BLaER1 (cell line): ENCODE measurements at regions not wholly inside any gene's neighbourhood (a gene's known extent, or its start where the extent isn't known, plus 50 kb on each side); places are given as distances from the start of the nearest gene placed in this dataset.

Source experiments
- H3K27ac ChIP-seq: shearing (Covaris generic); formaldehyde crosslinking; 2 replicates; pipeline ENCODE4 v1.8.1; 2022
- H3K27me3 ChIP-seq: shearing (Covaris generic); formaldehyde crosslinking; 2 replicates; pipeline ENCODE4 v1.8.1; 2022
- H3K36me3 ChIP-seq: shearing (Covaris generic); formaldehyde crosslinking; 2 replicates; pipeline ENCODE4 v1.8.1; 2022
- H3K4me1 ChIP-seq: shearing (Covaris generic); formaldehyde crosslinking; 2 replicates; pipeline ENCODE4 v1.8.1; 2022
- H3K4me2 ChIP-seq: shearing (Covaris generic); formaldehyde crosslinking; 2 replicates; pipeline ENCODE4 v1.8.1; 2022
- H3K4me3 ChIP-seq: shearing (Covaris generic); formaldehyde crosslinking; 2 replicates; pipeline ENCODE4 v1.8.1; 2022
- H3K9ac ChIP-seq: shearing (Covaris generic); formaldehyde crosslinking; 2 replicates; pipeline ENCODE4 v1.8.1; 2022
- H3K9me3 ChIP-seq: shearing (Covaris generic); formaldehyde crosslinking; 2 replicates; pipeline ENCODE4 v1.8.1; 2022
- H4K20me1 ChIP-seq: shearing (Covaris generic); formaldehyde crosslinking; 2 replicates; pipeline ENCODE4 v1.8.1; 2022
- Cebpa-rat ChIP-seq: shearing (Covaris generic); IDR thresholded peaks from 2 replicates; pipeline ENCODE4 v1.8.1; 2022

DNA sequence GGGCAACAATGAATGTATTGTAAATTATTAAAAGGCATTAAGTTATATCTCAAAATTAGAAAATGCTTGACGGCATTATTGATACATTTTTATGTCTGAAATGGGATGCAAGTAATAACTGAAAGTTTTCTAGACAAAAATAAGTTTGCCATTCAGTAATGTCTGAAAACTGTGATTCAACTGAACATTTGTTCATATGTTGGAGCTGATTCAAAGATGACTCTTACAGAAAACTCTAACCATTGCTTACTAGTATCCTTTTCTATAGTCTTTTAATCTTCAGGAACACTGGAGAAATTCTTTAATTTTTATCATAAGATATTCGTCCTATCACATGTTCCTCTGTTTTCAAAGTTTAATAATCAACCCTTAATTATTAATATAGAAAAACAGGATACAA lies 71.1 kb upstream of the TFEC start:
- no peak for TF ChIP-seq Cebpa-rat
- H4K20me1 ChIP-seq = no peaks in the 10 kb centered on the region
- H3K4me2 ChIP-seq = no peak overlapping the region

DNA sequence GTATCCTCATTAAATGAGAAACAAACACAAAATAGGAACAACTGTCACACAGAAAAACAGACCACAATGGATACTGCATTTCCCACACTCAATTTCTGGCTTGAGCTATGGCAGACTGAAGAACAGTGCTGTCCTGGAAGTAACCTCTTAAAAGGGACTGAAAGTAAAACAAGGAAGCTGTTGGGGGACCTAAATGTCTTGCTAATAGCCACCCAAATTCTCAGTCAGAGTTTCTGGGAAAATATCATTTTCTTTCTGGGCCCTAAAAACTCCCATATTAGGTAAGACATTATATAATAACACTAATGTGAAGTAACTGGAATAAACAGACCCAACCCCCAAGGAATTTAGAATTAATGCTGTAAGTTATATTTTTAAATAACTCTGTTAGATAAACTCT lies 80.9 kb upstream of the TFEC start:
- Histone ChIP-seq H3K9ac (no peak overlapping the region), H3K36me3 (no peaks in the 10 kb centered on the region), H3K4me1 (no peaks in the 10 kb centered on the region), H3K27me3 (no peaks in the 10 kb centered on the region), H4K20me1 (no peaks in the 10 kb centered on the region), H3K4me3 (no peak overlapping the region), H3K9me3 (no peaks in the 10 kb centered on the region), H3K27ac (no peak overlapping the region), H3K4me2 (no peak overlapping the region)
- no peak for TF ChIP-seq Cebpa-rat

More for the DNA sequence above, 71.1 kb upstream of the TFEC start:
- Histone ChIP-seq H3K4me3 (no peak overlapping the region), H3K4me1 (no peaks in the 10 kb centered on the region), H3K27ac (no peak overlapping the region), H3K9ac (no peak overlapping the region), H3K27me3 (no peaks in the 10 kb centered on the region), H3K9me3 (no peaks in the 10 kb centered on the region), H3K36me3 (no peaks in the 10 kb centered on the region)

DNA sequence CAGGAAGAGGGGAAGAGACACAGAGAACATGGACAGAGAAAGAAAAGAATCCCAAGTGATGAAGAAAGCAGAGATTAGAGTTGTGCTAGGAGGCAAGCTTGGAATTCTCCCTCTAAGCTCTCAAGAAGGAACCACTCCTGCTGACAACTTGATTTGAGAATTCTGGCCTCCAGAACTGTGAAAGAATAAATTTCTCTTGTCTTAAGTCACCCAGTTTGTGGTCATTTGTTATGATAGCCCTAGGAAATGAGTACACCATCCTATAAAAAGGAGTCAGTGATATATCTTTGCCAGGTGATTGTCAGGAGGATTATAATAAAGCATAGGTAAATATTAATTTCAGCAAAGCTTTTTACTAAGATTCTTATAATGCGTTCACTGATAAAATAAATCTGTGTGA lies 82.7 kb upstream of the TFEC start:
- Histone ChIP-seq H3K27me3 (no peaks in the 10 kb centered on the region), H3K27ac (no peak overlapping the region), H3K9ac (no peak overlapping the region), H3K4me1 (no peaks in the 10 kb centered on the region), H3K9me3 (no peaks in the 10 kb centered on the region), H3K4me2 (no peak overlapping the region), H3K36me3 (no peaks in the 10 kb centered on the region), H3K4me3 (no peak overlapping the region), H4K20me1 (no peaks in the 10 kb centered on the region)
- no peak for TF ChIP-seq Cebpa-rat

DNA sequence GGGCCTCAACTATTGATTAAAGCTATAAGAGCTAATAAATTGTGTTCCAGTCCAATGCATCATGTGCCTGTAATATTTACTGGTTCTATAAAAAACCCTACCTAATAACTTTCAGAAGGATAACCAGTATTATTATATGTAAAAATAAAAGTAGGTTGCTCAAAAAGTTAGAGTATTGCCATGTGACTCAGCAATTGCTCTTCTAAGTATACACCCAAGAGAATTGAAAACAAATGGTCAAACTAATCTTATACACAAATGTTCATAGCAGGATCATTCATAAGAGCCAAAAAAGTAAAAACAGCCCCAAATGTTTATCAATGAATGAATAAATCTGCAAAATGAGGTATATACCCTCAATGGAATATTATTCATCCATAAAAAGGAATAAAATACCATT lies 89.5 kb upstream of the TES start:
- no peak overlapping the region for H3K27ac ChIP-seq
- H3K27me3 ChIP-seq = no peaks in the 10 kb centered on the region
- no peak overlapping the region for H3K4me3 ChIP-seq
- H3K9ac ChIP-seq = no peak overlapping the region
- no peaks in the 10 kb centered on the region for H3K36me3 ChIP-seq
- TF ChIP-seq Cebpa-rat = no peak
- no peaks in the 10 kb centered on the region for H3K4me1 ChIP-seq
- no peaks in the 10 kb centered on the region for H4K20me1 ChIP-seq
- no peaks in the 10 kb centered on the region for H3K9me3 ChIP-seq
- no peak overlapping the region for H3K4me2 ChIP-seq

DNA sequence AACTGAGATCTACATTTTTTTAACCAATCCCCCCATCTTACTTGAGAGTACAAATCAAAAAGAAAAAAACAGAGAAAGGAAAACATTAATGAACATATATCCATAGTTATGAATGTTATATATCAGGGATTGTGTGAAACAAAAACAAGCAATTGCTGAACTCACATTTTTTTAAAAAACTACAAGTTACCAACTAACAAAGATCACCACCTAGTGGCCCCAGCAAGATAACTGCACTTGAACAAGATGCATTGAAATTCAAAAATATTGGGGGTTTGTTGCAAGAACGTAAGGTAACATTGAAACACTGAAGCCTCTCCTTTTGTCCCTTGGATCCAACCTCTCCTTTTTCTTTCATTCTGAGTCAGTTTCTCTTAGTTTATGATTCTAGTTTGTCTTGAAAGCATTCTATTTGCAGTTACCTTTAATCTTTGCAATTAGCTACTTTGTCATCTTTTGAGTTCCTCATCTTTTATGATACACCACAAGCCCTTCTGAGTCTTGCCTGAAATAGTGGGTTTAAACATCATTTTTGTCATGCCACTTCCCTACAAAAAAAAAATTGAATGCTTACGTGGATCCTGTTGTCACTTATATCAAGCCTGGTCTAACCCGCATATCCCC lies 87.3 kb upstream of the TES start:
- no peak overlapping the region for H3K4me3 ChIP-seq
- H3K4me1 ChIP-seq = no peaks in the 10 kb centered on the region
- H4K20me1 ChIP-seq = no peaks in the 10 kb centered on the region
- H3K27me3 ChIP-seq = no peaks in the 10 kb centered on the region
- H3K27ac ChIP-seq = no peak overlapping the region
- H3K36me3 ChIP-seq = no peaks in the 10 kb centered on the region
- peaks cover 14% of the 10 kb centered on the region for H3K9me3 ChIP-seq
- no peak overlapping the region for H3K9ac ChIP-seq
- no peak overlapping the region for H3K4me2 ChIP-seq
- no peak for TF ChIP-seq Cebpa-rat

DNA sequence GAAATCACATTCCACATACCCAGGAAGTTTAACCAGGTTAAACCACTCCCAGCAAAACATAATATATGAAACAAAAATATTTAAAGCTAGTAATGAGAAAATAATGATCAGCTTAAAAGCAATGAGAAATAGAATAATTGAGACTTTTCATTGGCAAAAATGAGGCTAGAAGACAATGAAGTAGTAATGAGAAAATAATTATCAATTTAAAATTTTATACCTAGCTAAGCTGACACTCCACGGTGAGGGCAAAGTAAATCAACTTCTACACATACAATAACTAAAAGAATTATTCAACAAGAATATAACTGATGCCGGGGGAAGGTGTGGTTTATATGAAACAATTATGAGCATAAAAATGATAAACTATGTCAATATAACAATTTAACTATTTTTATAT lies 82.2 kb upstream of the TES start:
- Histone ChIP-seq H3K9ac (no peak overlapping the region), H4K20me1 (no peaks in the 10 kb centered on the region), H3K27me3 (no peaks in the 10 kb centered on the region), H3K36me3 (no peaks in the 10 kb centered on the region), H3K4me1 (no peaks in the 10 kb centered on the region), H3K4me2 (no peak overlapping the region), H3K27ac (no peak overlapping the region), H3K4me3 (no peak overlapping the region), H3K9me3 (peaks cover 17% of the 10 kb centered on the region)
- no peak for TF ChIP-seq Cebpa-rat

DNA sequence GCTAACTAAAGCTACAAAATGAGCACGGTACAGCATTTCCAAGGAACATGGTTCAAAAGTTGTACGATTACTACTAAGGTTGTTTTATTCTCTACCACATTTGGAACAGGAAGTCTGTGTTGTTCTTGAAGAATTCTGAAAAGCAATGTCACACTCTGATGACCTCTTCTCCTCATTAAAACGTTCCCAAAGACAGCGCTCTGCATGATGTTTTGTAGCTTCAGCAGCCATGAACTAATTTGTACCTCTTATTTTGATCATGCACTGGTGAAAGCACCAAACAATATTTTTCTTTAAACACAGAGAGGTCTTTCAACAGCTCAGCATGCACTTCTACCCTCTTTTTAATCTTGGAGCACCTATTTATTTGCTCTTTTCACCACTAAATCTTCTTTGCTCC lies 75.0 kb upstream of the TES start:
- no peak for TF ChIP-seq Cebpa-rat
- Histone ChIP-seq H3K9ac (no peak overlapping the region), H3K4me3 (no peak overlapping the region), H3K27me3 (no peaks in the 10 kb centered on the region), H3K4me2 (peak overlapping the region; percentile 21; the same call in 1 of the 2 replicates), H3K4me1 (peaks cover 17% of the 10 kb centered on the region), H3K27ac (no peak overlapping the region), H3K36me3 (no peaks in the 10 kb centered on the region), H4K20me1 (no peaks in the 10 kb centered on the region), H3K9me3 (no peaks in the 10 kb centered on the region)

DNA sequence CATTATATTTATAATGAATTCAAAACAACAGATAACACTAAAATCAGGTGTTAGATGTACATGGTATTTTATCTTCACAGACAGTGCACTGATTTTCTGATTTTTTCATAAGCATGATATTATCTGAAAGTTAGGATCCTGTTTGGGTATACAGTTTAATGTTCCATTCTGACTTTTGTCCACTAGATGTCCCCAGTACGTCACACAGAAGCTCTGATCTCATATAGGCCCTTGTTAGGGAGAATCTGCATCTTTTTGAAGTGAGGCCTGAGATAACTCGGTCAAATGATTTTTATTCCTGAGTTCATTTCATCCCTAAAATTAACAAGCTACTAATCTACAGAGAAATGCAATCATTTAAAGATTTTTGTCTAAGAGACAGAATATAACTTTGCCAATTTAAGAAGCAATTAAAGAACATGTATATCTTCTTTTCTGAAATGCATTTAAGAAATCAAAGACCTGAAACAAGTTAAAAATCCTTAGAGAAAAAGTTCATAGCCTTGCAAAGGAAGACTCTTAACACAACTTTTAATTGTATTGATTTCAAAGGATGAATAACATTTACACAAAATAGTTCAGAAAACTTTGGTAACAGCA lies 72.0 kb upstream of the TES start:
- Histone ChIP-seq H3K9ac (no peak overlapping the region), H3K4me2 (no peak overlapping the region), H4K20me1 (no peaks in the 10 kb centered on the region), H3K4me1 (peaks cover 33% of the 10 kb centered on the region), H3K36me3 (no peaks in the 10 kb centered on the region), H3K4me3 (no peak overlapping the region), H3K9me3 (no peaks in the 10 kb centered on the region; the same call in 1 of the 2 replicates), H3K27me3 (no peaks in the 10 kb centered on the region), H3K27ac (no peak overlapping the region)
- no peak for TF ChIP-seq Cebpa-rat

DNA sequence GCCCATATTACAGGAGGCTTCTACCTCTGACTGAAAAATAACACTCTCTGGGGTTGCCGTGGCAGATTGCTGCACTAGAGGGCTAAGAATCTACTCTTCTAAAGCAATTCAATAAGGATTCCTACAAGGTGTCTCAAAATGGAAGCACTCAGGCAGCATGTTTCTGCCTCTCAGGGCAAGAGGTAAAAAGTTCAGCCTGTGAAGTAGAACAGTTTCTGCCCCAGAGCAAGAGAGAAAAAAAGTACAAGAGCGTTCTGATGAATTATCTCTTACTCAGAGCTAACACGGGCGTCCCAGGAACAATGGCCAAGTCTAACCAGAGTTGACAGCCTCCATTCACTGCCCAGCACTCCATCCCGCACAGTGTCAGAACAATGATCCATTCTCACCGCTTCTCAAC lies 71.3 kb upstream of the TES start:
- H3K36me3 ChIP-seq = no peaks in the 10 kb centered on the region
- peak overlapping the region; percentile 13; the same call in 1 of the 2 replicates for H3K27ac ChIP-seq
- H3K4me1 ChIP-seq = peaks cover 40% of the 10 kb centered on the region
- H3K4me2 ChIP-seq = no peak overlapping the region
- peak overlapping the region; percentile 19; the same call in 1 of the 2 replicates for H3K9ac ChIP-seq
- H3K9me3 ChIP-seq = no peaks in the 10 kb centered on the region; the same call in 1 of the 2 replicates
- H3K4me3 ChIP-seq = no peak overlapping the region
- TF ChIP-seq Cebpa-rat = no peak
- no peaks in the 10 kb centered on the region for H3K27me3 ChIP-seq
- no peaks in the 10 kb centered on the region for H4K20me1 ChIP-seq

DNA sequence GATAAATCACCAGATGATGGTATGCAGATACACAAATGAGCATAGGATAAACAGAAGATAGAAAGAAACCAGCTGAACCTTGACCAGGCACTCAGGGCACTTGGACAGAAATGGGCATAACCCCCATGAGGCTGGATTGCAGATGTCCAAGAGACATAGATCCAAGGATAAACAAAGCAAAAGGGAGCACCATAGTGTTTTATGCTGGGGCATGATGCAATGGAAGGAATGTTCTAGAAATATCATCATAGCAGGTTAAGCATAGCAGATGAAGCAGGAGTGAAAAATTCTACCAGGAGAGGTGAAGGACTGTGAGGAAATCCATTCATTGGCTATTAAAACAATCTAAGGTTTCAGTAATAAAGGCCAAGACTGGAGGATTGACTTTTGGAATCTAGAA lies 70.5 kb upstream of the TES start:
- Histone ChIP-seq H3K27ac (no peak overlapping the region), H3K4me3 (no peak overlapping the region), H3K4me1 (peaks cover 48% of the 10 kb centered on the region), H3K4me2 (no peak overlapping the region), H3K9me3 (no peaks in the 10 kb centered on the region; the same call in 1 of the 2 replicates), H3K36me3 (no peaks in the 10 kb centered on the region), H4K20me1 (no peaks in the 10 kb centered on the region), H3K27me3 (no peaks in the 10 kb centered on the region), H3K9ac (no peak overlapping the region)
- TF ChIP-seq Cebpa-rat = no peak
